ENCODE measurements at regions not wholly inside any gene's neighbourhood (a gene's known extent, or its start where the extent isn't known, plus 50 kb on each side); places are given as distances from the start of the nearest gene placed in this dataset.

- H3K4me3 ChIP-seq (ENCODE audit: low read depth, low read length): no peak overlapping the region
- H3K36me3 ChIP-seq: no peaks in the 10 kb centered on the region
- H3K27me3 ChIP-seq: no peaks in the 10 kb centered on the region
- no peak for DNase-seq
- no peaks in the 10 kb centered on the region for H3K4me1 ChIP-seq
- H3K9me3 ChIP-seq: no peaks in the 10 kb centered on the region
- no peak for TF ChIP-seq CTCF (IDR thresholded peaks at IDR 0.05; ENCODE audit: low read depth, low read length)
Measured at GRCh38 chrX:1075741-1076140, 136.7 kb downstream of the CRLF2 start.

GRCh38 chrX:1075156-1075555 is 137.3 kb downstream of the CRLF2 start:
- Histone ChIP-seq H3K9me3 (no peaks in the 10 kb centered on the region), H3K4me1 (no peaks in the 10 kb centered on the region), H3K36me3 (no peaks in the 10 kb centered on the region), H3K27me3 (no peaks in the 10 kb centered on the region), H3K4me3 (ENCODE audit: low read depth, low read length) (no peak overlapping the region)
- DNase-seq: no peak
- no peak for TF ChIP-seq CTCF (IDR thresholded peaks at IDR 0.05; ENCODE audit: low read depth, low read length)

GRCh38 chrX:1074755-1075154 is 137.7 kb downstream of the CRLF2 start:
- TF ChIP-seq CTCF (IDR thresholded peaks at IDR 0.05; ENCODE audit: low read depth, low read length): no peak
- no peaks in the 10 kb centered on the region for H3K9me3 ChIP-seq
- no peaks in the 10 kb centered on the region for H3K4me1 ChIP-seq
- H3K27me3 ChIP-seq: no peaks in the 10 kb centered on the region
- H3K4me3 ChIP-seq (ENCODE audit: low read depth, low read length): no peak overlapping the region
- no peaks in the 10 kb centered on the region for H3K36me3 ChIP-seq
- DNase-seq: no peak

GRCh38 chrX:1074172-1074571 is 138.3 kb downstream of the CRLF2 start:
- no peak overlapping the region for H3K4me3 ChIP-seq (ENCODE audit: low read depth, low read length)
- no peaks in the 10 kb centered on the region for H3K27me3 ChIP-seq
- H3K36me3 ChIP-seq: no peaks in the 10 kb centered on the region
- no peaks in the 10 kb centered on the region for H3K4me1 ChIP-seq
- no peaks in the 10 kb centered on the region for H3K9me3 ChIP-seq
- no peak for TF ChIP-seq CTCF (IDR thresholded peaks at IDR 0.05; ENCODE audit: low read depth, low read length)
- DNase-seq: no peak

GRCh38 chrX:1072637-1073377 is 139.6 kb downstream of the CRLF2 start:
- Histone ChIP-seq H3K27me3 (no peaks in the 10 kb centered on the region), H3K4me3 (ENCODE audit: low read depth, low read length) (no peak overlapping the region)

More at GRCh38 chrX:1072637-1073377, 139.6 kb downstream of the CRLF2 start:
- no peak for TF ChIP-seq CTCF (IDR thresholded peaks at IDR 0.05; ENCODE audit: low read depth, low read length)
- Histone ChIP-seq H3K4me1 (no peaks in the 10 kb centered on the region), H3K36me3 (no peaks in the 10 kb centered on the region), H3K9me3 (no peaks in the 10 kb centered on the region)
- no peak for DNase-seq

All from BE2C (cell line).